DND-41 (cell line): ENCODE measurements at regions not wholly inside any gene's neighbourhood (a gene's known extent, or its start where the extent isn't known, plus 50 kb on each side); places are given as distances from the start of the nearest gene placed in this dataset.

Experiments used
- CTCF ChIP-seq: IDR thresholded peaks from 2 replicates; pipeline ENCODE4 v1.5.1; 2012; ENCODE audit warnings: borderline replicate concordance, low read length, moderate library complexity, mild to moderate bottlenecking; ENCODE audit not compliant: poor library complexity, severe bottlenecking; ENCODE audit errors: extremely low read depth
- EZH2 ChIP-seq: IDR thresholded peaks from 3 replicates; pipeline ENCODE4 v1.6.1; 2012; ENCODE audit warnings: borderline replicate concordance, low read depth, mild to moderate bottlenecking, moderate library complexity, low read length, inconsistent platforms; ENCODE audit not compliant: severe bottlenecking

DNA sequence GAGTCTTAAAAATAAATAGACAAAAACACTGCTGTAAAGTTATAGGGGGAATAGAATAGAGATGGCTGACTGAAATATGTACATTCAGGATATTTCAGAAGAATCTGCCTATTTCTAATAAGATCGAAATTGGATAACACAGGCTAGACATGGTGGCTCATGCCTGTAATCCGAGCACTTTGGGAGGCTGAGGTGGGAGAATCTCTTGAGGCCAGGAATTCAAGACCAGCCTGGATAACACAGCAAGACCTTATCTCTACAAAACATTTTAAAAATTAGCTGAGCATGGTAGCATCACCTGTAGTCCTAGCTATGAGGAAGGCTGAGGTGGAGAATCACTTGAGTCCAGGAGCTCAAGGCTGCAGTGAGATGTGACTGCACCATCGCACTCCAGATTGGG is 146.6 kb upstream of the CCDC150 start:
- TF ChIP-seq CTCF (no peak), EZH2 (no peak)
